ENCODE measurements at regions not wholly inside any gene's neighbourhood (a gene's known extent, or its start where the extent isn't known, plus 50 kb on each side); places are given as distances from the start of the nearest gene placed in this dataset.
"Not testable (repeated sequence)": the region's sequence is repeated elsewhere in the genome, so short reads cannot be mapped to it uniquely, and the experiment has no call there.

- DNase-seq (ENCODE audit: low spot score) = no peak
Measured at GRCh38 chr3:74978684-74979083, 364.2 kb upstream of the CNTN3 start.

GRCh38 chr3:74985028-74985904 is 370.8 kb upstream of the CNTN3 start:
- not testable (repeated sequence) for DNase-seq (ENCODE audit: low spot score)

DNA sequence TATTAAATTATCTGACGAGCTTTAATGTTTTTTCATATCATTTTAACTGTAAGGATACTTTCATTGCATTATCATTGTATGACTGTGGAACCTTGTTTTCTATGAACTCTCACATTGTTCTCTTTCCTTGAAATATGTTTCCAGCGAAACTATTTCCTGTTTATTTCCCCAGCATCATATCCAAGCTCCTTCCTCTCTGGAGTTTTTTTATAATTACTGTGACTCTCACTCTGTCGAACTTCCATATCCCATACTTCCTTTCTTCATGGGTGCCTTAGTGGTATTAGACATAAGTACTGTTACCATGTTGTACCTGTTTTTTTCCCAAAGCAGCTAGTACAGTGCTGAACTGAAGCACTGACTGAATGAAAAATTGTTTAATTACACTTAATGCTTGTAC is 373.6 kb upstream of the CNTN3 start:
- no peak for DNase-seq (ENCODE audit: low spot score)

- no peak for DNase-seq (ENCODE audit: low spot score)
Measured at GRCh38 chr3:74992898-74993297, 378.4 kb upstream of the CNTN3 start.

- DNase-seq (ENCODE audit: low spot score) = peak; percentile 23
Measured at GRCh38 chr3:75001330-75001729, 386.9 kb upstream of the CNTN3 start.

- no peak for DNase-seq (ENCODE audit: low spot score)
Measured at GRCh38 chr3:75012791-75013331, 398.4 kb upstream of the CNTN3 start.

DNA sequence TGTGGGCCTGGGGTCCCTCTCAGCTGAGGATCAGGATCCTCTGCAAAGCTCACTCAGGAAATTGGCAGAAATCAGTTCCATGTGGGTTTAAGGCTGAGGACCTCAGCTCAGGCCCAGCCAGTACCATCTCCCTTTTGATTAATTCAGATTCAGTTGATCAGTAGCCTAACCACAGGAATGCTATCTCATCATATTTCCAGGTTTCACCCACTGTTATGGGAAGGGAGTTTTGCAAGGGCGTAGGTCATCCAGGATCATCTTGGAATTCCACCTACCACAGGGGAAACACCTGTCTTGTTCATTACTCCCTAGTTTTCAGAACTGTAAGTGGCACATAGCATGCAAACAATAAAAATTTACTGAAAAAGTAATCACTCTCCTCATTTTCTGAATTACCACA is 399.5 kb upstream of the CNTN3 start:
- DNase-seq (ENCODE audit: low spot score) = no peak

DNA sequence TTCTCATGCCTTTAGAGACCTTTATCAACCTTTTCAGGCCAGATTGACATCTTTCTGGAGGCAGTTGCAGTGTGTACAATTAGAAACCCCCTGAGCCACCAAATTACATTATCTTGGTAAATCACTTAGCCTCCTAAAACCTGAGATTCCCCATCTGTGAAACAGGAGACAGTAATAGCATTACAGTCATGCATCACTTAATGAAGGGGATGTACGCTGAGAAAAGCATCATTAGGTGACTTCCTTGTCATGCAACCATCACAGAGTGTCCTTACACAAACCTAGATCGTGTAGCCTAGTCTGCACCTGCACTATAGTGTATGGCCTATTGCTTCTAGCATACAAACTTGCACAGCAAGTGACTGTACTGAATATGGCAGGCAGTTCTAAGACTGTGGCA is 400.8 kb upstream of the CNTN3 start:
- no peak for DNase-seq (ENCODE audit: low spot score)

DNA sequence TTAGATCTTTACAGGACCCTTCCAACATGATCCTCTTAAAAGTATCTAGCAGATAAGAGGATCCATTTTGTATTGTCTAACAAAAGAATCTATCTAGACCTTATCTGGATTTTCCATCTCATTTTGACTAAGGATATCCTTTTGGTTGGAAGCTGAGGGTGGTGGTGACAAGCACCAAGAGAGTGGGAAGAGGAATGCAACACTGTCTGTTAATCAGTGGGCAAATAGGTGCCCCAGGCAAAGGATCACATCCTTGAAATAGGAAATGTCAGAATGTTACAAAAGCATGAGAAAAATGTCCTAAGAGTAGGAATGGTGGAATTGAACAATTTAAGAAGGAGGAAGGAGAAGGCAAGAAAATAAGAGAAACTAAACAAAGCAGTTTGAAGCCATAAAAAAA is 420.7 kb upstream of the CNTN3 start:
- no peak for DNase-seq (ENCODE audit: low spot score)

- DNase-seq (ENCODE audit: low spot score) = no peak
Measured at GRCh38 chr3:75042941-75043340, 428.5 kb upstream of the CNTN3 start.

DNA sequence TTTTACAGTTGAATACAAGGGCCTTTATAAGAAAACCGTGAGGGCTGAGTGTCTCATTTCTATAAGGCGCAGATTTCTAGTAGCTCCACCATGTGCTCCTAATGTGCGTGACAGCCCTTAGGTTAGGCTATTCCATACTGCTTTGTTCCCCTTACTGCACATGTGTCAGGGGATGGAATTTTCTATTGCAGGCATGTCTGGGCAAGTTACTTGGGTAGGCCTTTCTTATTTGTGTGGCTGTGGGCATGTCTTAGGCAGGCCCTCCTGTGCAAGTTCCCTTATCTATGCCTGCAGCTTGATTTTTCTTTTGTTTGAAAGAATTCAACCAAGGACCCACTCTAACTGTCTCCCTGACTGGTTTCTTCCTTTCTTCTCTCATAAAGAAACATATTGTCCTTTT is 434.2 kb upstream of the CNTN3 start:
- no peak for DNase-seq (ENCODE audit: low spot score)

- DNase-seq (ENCODE audit: low spot score) = no peak
Measured at GRCh38 chr3:75049533-75049932, 435.1 kb upstream of the CNTN3 start.

- no peak for DNase-seq (ENCODE audit: low spot score)
Measured at GRCh38 chr3:75059120-75059519, 444.7 kb upstream of the CNTN3 start.

DNA sequence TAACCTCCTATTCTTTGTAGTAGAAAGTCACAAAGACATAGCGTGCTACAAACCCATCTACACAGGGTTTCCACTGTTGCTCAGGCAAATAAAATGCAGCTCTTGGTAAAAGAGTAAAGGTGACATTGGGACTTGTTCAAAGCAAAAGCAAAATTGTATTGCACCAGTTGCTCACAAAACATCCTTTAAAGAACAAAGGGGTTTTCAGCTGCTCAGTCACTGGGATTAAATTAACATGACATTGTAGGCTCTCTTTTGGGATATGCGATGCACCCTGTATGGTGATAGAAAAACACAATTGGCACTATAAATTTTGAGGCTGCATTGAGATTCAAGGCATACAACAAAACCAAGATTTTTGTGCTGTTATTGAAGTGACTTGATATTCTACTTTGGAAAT is 447.3 kb upstream of the CNTN3 start:
- no peak for DNase-seq (ENCODE audit: low spot score)

DNA sequence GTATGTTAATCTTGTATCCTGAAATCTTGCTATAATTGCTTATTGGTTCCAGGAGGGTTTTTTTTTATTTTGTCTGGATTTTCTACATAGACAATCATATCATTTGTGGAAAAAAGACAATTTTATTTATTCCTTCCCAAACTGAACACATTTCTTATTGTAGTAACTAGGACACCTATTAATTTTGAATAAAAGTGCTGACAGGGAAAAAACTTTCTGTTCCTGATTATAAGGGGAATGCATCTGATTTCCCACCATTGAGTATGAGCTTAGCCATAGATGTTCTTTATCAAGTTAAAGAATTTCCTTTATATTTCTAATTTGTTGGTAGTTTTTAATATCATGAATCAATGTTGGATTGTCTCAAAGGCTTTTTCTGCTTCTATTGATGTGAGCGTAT is 460.7 kb upstream of the CNTN3 start:
- DNase-seq (ENCODE audit: low spot score) = no peak

DNA sequence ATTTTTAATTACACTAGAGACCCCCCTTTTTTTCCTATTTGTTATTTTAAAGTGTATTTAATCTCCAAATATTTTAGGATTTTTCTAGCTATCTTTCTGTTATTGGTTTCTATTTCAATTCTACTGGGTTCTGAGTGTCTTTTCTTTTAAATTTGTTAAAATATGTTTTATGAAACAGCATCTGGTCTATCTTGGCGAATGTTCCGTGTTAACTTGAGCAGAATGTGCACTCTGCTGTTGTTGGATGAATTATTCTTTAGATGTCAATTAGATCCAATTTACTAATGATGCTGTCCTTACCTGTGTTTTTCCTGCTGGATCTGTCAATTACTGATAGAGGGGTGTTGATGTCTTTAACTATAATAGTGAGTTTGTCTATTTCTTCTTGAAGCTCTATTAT is 462.0 kb upstream of the CNTN3 start:
- DNase-seq (ENCODE audit: low spot score) = no peak

DNA sequence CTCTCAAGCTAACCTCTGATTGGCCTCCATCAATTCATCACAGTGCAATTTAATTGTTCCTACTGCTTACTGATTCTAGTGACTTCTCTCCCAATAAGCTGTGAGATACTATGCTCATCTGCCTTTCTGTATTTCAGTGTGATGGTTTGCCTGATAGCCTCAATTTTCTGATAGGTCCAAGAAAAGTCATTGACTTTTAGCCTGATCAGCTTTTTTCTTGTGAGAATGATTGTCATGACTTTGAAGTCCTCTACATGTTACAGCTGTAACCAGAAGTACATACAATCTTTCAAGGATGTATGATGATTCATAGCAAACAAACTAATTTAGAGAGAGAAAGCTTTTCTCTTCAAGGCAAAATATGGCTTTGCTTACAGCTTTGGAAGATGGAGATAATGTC is 463.8 kb upstream of the CNTN3 start:
- no peak for DNase-seq (ENCODE audit: low spot score)

- DNase-seq (ENCODE audit: low spot score) = no peak
Measured at GRCh38 chr3:75082845-75083244, 468.4 kb upstream of the CNTN3 start.

GRCh38 chr3:75089841-75090240 is 475.4 kb upstream of the CNTN3 start:
- no peak for DNase-seq (ENCODE audit: low spot score)

DNA sequence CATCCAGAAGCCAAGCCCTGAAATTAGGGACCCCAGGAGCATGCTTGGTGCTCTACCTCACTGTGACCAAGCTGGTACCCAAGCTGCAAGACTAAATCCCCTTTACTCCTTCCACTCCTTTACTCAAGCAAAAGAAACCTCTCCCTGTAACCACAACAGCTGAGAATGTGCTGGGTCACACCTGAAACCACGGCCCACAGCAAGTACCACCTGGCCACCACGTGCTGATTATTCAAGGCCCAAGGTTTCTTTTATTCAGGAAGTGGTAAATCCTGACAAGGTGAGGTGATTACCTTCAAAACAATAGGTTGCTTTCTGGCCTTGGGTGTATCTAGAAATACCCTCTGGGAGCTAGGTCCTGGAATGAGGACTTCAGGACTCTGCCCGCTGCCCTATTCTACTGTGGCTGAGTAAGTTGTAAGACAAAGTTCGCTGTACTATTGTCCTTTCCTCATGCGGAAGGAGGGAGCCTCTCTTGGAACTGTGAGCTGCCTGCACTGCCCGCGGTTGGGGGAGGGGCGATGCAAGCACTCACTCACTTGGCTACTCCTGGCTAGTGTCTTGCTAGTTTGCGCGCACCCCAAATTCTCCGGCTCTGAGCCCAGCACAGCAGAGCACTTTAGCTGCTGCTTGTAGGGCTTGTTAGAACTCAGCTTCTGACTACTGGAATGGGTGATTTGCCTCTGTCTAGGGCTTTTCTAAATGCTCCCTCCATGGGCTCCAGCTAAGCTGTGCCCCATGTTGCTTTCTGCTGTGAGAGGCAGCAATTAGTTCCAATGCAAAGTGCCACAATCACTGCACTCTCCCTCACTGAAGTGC is 487.1 kb upstream of the CNTN3 start:
- peak; percentile 46 for DNase-seq (ENCODE audit: low spot score)

DNA sequence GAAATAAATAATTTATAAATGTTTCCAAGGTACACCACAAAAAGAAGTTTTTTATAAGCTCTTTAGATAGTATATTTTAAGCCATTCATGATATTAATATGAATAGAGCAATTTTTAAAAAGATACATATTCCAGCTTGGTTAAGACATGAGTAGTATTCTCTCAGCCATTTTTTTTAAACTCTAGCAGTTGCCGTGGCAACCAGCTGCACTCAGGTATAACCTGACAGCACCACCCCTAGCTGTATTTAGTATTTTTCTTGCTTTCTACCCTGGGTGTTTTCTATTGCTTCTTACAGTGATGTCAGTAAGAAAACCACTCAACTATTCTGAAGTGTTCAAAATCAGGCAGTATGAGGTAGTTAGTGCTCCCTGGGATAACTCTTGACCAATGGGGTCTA is 496.3 kb upstream of the CNTN3 start:
- DNase-seq (ENCODE audit: low spot score) = no peak

- no peak for DNase-seq (ENCODE audit: low spot score)
Measured at GRCh38 chr3:75115695-75116094, 501.2 kb upstream of the CNTN3 start.

DNA sequence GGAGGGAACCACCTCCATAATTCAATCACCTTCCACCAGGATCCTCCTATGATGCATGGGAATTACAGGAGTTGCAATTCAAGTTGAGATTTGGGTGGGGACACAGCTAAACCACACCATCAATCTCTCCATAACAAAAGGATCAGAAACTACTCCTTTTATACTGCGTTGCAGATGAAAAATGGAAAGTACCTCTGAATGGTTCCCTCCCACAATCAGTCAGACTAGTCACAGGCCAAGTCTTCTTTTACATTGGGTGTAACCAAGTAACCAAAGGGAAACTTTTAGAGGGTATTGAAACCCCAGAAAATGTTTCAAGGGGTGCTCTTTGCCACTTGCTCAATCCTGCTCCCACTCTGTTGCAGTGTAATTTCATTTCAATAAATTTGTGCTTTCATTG is 504.3 kb upstream of the CNTN3 start:
- DNase-seq (ENCODE audit: low spot score) = no peak
